HCT116 (cell line): ENCODE measurements at regions not wholly inside any gene's neighbourhood (a gene's known extent, or its start where the extent isn't known, plus 50 kb on each side); places are given as distances from the start of the nearest gene placed in this dataset.

Experiments
- ATAC-seq: fragments of 200-7000 bp; cut with Tn5 transposase; 2 replicates; pipeline ENCODE4 v1.9.1; 2020; ENCODE audit warnings: mild to moderate bottlenecking, moderate library complexity
- BruUV-seq: library from RNA; stranded (reverse); fragments of 400-500 nt; replicated peaks from 2 replicates; lab custom pipeline; 2021; lab: Mats Ljungman, UMichigan
- CTCF ChIA-PET: fragments of 300-600 bp; sonication (Branson Sonifier 250); formaldehyde crosslinking; loops from one replicate; lab custom pipeline; 2021; ENCODE audit warnings: antibody characterized with exemption; lab: Charles Lee
- POLR2A ChIA-PET: fragments of 300-600, 350-600 bp; sonication (Branson Sonifier 250); formaldehyde crosslinking; loops from one replicate; lab custom pipeline; 2021; ENCODE audit warnings: antibody characterized with exemption; lab: Charles Lee
- RAD21 ChIA-PET, 2 experiments: fragments of 300-600 bp; sonication (Branson Sonifier 250); formaldehyde crosslinking; loops; one replicate each; lab custom pipeline; 2023; ENCODE audit warnings: low total read pairs in 2 of 2; ENCODE audit not compliant: uncharacterized antibody in 2 of 2, unreplicated experiment in 2 of 2, low non-redundant PET in 1 of 2; lab: Charles Lee
- DNase-seq: peaks from one replicate; pipeline ENCODE4 v3.0.0-alpha.2; 2010; ENCODE audit warnings: low read depth, low spot score
- H2AFZ ChIP-seq: fragments of 200-600 bp; shearing (Covaris generic), sonication (generic); 2 replicates; pipeline ENCODE4 v1.6.1; 2017; ENCODE audit warnings: low read depth, mixed run types, mixed read lengths, antibody characterized with exemption, low read length; ENCODE audit not compliant: poor library complexity, severe bottlenecking
- H3K27ac ChIP-seq: 2 replicates; pipeline ENCODE4 v1.5.1; 2012; ENCODE audit warnings: low read depth, low read length
- H3K27me3 ChIP-seq: fragments of 200-600 bp; sonication (generic); 2 replicates; pipeline ENCODE4 v1.6.1; 2016; ENCODE audit warnings: mixed run types, low read length, mixed read lengths; ENCODE audit not compliant: insufficient read depth
- H3K36me3 ChIP-seq, 2 experiments: fragments of 200-500 bp in 1 of 2; fragments of 200-600 bp in 1 of 2; sonication (Bioruptor generic) in 1 of 2; sonication (generic) in 1 of 2; 2 replicates each; pipeline versions ENCODE4 v1.5.1 to v1.6.1; 2014 to 2016; ENCODE audit warnings: low read length in 2 of 2, inconsistent platforms in 1 of 2, mixed read lengths in 1 of 2, mixed run types in 1 of 2; ENCODE audit not compliant: insufficient read depth in 2 of 2, control insufficient read depth in 1 of 2
- H3K4me1 ChIP-seq, 2 experiments: fragments of 200-600 bp in 1 of 2; sonication (generic) in 1 of 2; 2 replicates each; pipeline versions ENCODE4 v1.5.1 to v1.6.1; 2012 to 2017; ENCODE audit warnings: low read length in 2 of 2, inconsistent platforms in 1 of 2, mild to moderate bottlenecking in 1 of 2, mixed read lengths in 1 of 2, mixed run types in 1 of 2, moderate library complexity in 1 of 2; ENCODE audit not compliant: insufficient read depth in 2 of 2, control insufficient read depth in 1 of 2
- H3K4me2 ChIP-seq: fragments of 200-600 bp; sonication (generic); 2 replicates; pipeline ENCODE4 v1.6.1; 2017; ENCODE audit warnings: mixed run types, low read length, mixed read lengths
- H3K4me3 ChIP-seq, 2 experiments: fragments of 200-600 bp in 1 of 2; sonication (generic) in 1 of 2; replicated peaks in 1 of 2; 2 replicates each; pipeline ENCODE4 v1.5.1; 2011 to 2016; ENCODE audit warnings: low read length in 2 of 2, control low read depth in 1 of 2, low read depth in 1 of 2, mild to moderate bottlenecking in 1 of 2, mixed read lengths in 1 of 2, mixed run types in 1 of 2
- H3K79me2 ChIP-seq: fragments of 200-600 bp; sonication (generic); 2 replicates; pipeline ENCODE4 v1.6.1; 2017; ENCODE audit warnings: mild to moderate bottlenecking, mixed run types, low read length, moderate library complexity, mixed read lengths; ENCODE audit not compliant: insufficient read depth
- H3K9ac ChIP-seq: fragments of 200-600 bp; sonication (generic); 2 replicates; pipeline ENCODE4 v1.6.1; 2016; ENCODE audit warnings: low read length, mixed read lengths
- H3K9me2 ChIP-seq: fragments of 200-600 bp; sonication (generic), shearing (Covaris generic); 2 replicates; pipeline ENCODE4 v1.6.1; 2017; ENCODE audit warnings: mixed run types, mild to moderate bottlenecking, moderate library complexity; ENCODE audit not compliant: insufficient read depth
- H3K9me3 ChIP-seq, 2 experiments: fragments of 200-500 bp in 1 of 2; fragments of 200-600 bp in 1 of 2; sonication (Bioruptor generic) in 1 of 2; sonication (generic) in 1 of 2; 2 replicates each; pipeline ENCODE4 v1.6.1; 2014 to 2017; ENCODE audit warnings: low read length in 2 of 2, mixed read lengths in 2 of 2, inconsistent platforms in 1 of 2, low read depth in 1 of 2, mild to moderate bottlenecking in 1 of 2, mixed run types in 1 of 2, moderate library complexity in 1 of 2; ENCODE audit not compliant: control insufficient read depth in 1 of 2, insufficient read depth in 1 of 2
- H4K20me1 ChIP-seq: fragments of 200-600 bp; sonication (generic), shearing (Covaris generic); 2 replicates; pipeline ENCODE4 v1.6.1; 2017; ENCODE audit warnings: mixed run types, mild to moderate bottlenecking, moderate library complexity; ENCODE audit not compliant: insufficient read depth
- CTCF ChIP-seq, 3 experiments: fragments of 200-600 bp in 1 of 3; sonication (generic) in 1 of 3; IDR thresholded peaks in 2 of 3; conservative IDR thresholded peaks in 1 of 3; 2 replicates each; pipeline ENCODE4 v1.5.1; 2012 to 2017; ENCODE audit warnings: low read depth in 2 of 3, low read length in 2 of 3, antibody characterized with exemption in 1 of 3, borderline replicate concordance in 1 of 3, control low read depth in 1 of 3, mild to moderate bottlenecking in 1 of 3, mixed read lengths in 1 of 3, mixed run types in 1 of 3, moderate library complexity in 1 of 3; ENCODE audit not compliant: insufficient read depth in 1 of 3
- ELF1 ChIP-seq: IDR thresholded peaks from 2 replicates; pipeline ENCODE4 v1.6.1; 2012; ENCODE audit warnings: low read depth, borderline replicate concordance
- POLR2A ChIP-seq: IDR thresholded peaks from 2 replicates; pipeline ENCODE4 v1.7.0; 2011; ENCODE audit warnings: borderline replicate concordance; ENCODE audit not compliant: insufficient read depth, insufficient read length; ENCODE audit errors: extremely low read depth
- POLR2AphosphoS5 ChIP-seq: IDR thresholded peaks from 2 replicates; pipeline ENCODE4 v1.6.1; 2011; ENCODE audit warnings: mild to moderate bottlenecking, low read depth, low read length, moderate library complexity
- REST ChIP-seq: IDR thresholded peaks from 2 replicates; pipeline ENCODE4 v1.6.1; 2012; ENCODE audit warnings: low read depth
- SIN3A ChIP-seq: IDR thresholded peaks from 2 replicates; pipeline ENCODE4 v1.6.1; 2012; ENCODE audit warnings: low read depth
- YY1 ChIP-seq: IDR thresholded peaks from 2 replicates; pipeline ENCODE4 v1.6.1; 2011; ENCODE audit warnings: low read length, low read depth, moderate library complexity, mild to moderate bottlenecking; ENCODE audit not compliant: insufficient replicate concordance; ENCODE audit errors: extremely low read depth
- ZBTB33 ChIP-seq: IDR thresholded peaks from 2 replicates; pipeline ENCODE4 v1.6.1; 2011; ENCODE audit warnings: mild to moderate bottlenecking, low read length, moderate library complexity; ENCODE audit not compliant: insufficient replicate concordance; ENCODE audit errors: extremely low read depth
- intact Hi-C: fragments of 100-400 bp; cut with micrococcal nuclease; formaldehyde crosslinking; loops from 2 replicates; pipeline ENCODE4 v1.10.0; 2022

- CTCF ChIA-PET, result no interaction called here
- ATAC-seq, result no peak
- Histone ChIP-seq H4K20me1 (no peaks in the 10 kb centered on the region), H3K4me2 (no peak overlapping the region), H3K9me3 (no peaks in the 10 kb centered on the region), H3K27ac (no peak overlapping the region), H3K4me1 (no peaks in the 10 kb centered on the region), H3K9ac (no peak overlapping the region), H3K79me2 (no peaks in the 10 kb centered on the region), H3K9me2 (no peaks in the 10 kb centered on the region), H2AFZ (no peak overlapping the region), H3K27me3 (peaks cover 12% of the 10 kb centered on the region), H3K36me3 (no peaks in the 10 kb centered on the region), H3K4me3 (no peak overlapping the region)
- intact Hi-C loops, result no loop called here
- POLR2A ChIA-PET, result no interaction called here
- TF ChIP-seq POLR2A, result no peak
- TF ChIP-seq SIN3A, result no peak
- no peak for TF ChIP-seq YY1
- TF ChIP-seq CTCF (IDR thresholded peaks at IDR 0.05 in 2 of 3, conservative IDR thresholded peaks at IDR 0.05 in 1 of 3; ENCODE audit: borderline replicate concordance in 1 of 3, insufficient read depth in 1 of 3, low read depth in 2 of 3, low read length in 2 of 3), result no peak
- TF ChIP-seq POLR2AphosphoS5, result no peak
- no peak for TF ChIP-seq REST
- TF ChIP-seq ELF1, result no peak
- TF ChIP-seq ZBTB33, result no peak
- DNase-seq, result no peak
- RAD21 ChIA-PET, result no interaction called here
- BruUV-seq, result no TSS peak
Observed at GRCh38 chr3:34073111-34073510, 274.7 kb downstream of the PDCD6IP start.
